ENCODE measurements at regions not wholly inside any gene's neighbourhood (a gene's known extent, or its start where the extent isn't known, plus 50 kb on each side); places are given as distances from the start of the nearest gene placed in this dataset.

- no peaks in the 10 kb centered on the region for H3K9me3 ChIP-seq (ENCODE audit: control insufficient read depth in 2 of 2, insufficient read depth in 1 of 2, low read depth in 1 of 2, low read length in 1 of 2)
- H3K27ac ChIP-seq (ENCODE audit: low read depth in 2 of 2, low read length in 1 of 2), result no peak overlapping the region
- H3K4me3 ChIP-seq (ENCODE audit: low read depth in 1 of 2, low read length in 2 of 2), result no peak overlapping the region
- no peaks in the 10 kb centered on the region for H3K4me1 ChIP-seq (ENCODE audit: control insufficient read depth in 2 of 2, insufficient read depth in 2 of 2, low read length in 1 of 2)
- 72 to 74% methylated on average over 3 of the region's 3 CpGs for WGBS, 2 donors
- no peaks in the 10 kb centered on the region for H3K36me3 ChIP-seq (ENCODE audit: control insufficient read depth in 2 of 2, insufficient read depth in 2 of 2, low read length in 1 of 2)
- H3K27me3 ChIP-seq (ENCODE audit: control insufficient read depth in 1 of 2, insufficient read depth in 2 of 2, low read length in 2 of 2), result no peaks in the 10 kb centered on the region
Observed at GRCh38 chr15:49742381-49742780, 121.5 kb downstream of the DTWD1 start.

GRCh38 chr15:49747340-49747739 is 126.5 kb downstream of the DTWD1 start:
- Histone ChIP-seq H3K27ac (ENCODE audit: low read depth in 2 of 2, low read length in 1 of 2) (no peak overlapping the region), H3K4me3 (ENCODE audit: low read depth in 1 of 2, low read length in 2 of 2) (no peak overlapping the region), H3K36me3 (ENCODE audit: control insufficient read depth in 2 of 2, insufficient read depth in 2 of 2, low read length in 1 of 2) (no peaks in the 10 kb centered on the region), H3K27me3 (ENCODE audit: control insufficient read depth in 1 of 2, insufficient read depth in 2 of 2, low read length in 2 of 2) (no peaks in the 10 kb centered on the region), H3K9me3 (ENCODE audit: control insufficient read depth in 2 of 2, insufficient read depth in 1 of 2, low read depth in 1 of 2, low read length in 1 of 2) (no peaks in the 10 kb centered on the region), H3K4me1 (ENCODE audit: control insufficient read depth in 2 of 2, insufficient read depth in 2 of 2, low read length in 1 of 2) (no peaks in the 10 kb centered on the region)
- WGBS, 2 donors, result 74 to 90% methylated on average over 1 of the region's 1 CpG

DNA sequence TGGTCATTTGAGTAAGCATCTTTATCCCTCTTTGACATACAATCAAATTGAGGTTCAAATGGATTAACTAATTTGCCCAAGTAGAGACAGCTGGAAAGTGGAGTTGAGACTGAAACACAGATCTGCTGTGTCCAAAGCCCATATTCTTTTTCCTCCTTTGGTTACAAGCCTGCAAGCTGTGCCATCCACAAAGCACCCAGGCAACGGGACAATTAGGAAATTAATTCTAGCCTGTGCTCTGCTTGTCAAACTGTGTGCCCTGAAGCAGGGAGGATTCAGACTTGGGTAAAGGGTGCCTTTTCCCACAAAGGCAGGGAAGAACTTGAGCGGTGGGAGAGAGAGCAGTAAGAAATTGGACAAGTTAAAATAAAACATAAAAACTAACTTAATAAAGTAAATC is 127.9 kb downstream of the DTWD1 start:
- no peaks in the 10 kb centered on the region for H3K36me3 ChIP-seq (ENCODE audit: control insufficient read depth in 2 of 2, insufficient read depth in 2 of 2, low read length in 1 of 2)
- no peaks in the 10 kb centered on the region for H3K4me1 ChIP-seq (ENCODE audit: control insufficient read depth in 2 of 2, insufficient read depth in 2 of 2, low read length in 1 of 2)
- 60 to 69% methylated on average over 2 of the region's 2 CpGs for WGBS, 2 donors
- H3K9me3 ChIP-seq (ENCODE audit: control insufficient read depth in 2 of 2, insufficient read depth in 1 of 2, low read depth in 1 of 2, low read length in 1 of 2), result no peaks in the 10 kb centered on the region
- H3K27me3 ChIP-seq (ENCODE audit: control insufficient read depth in 1 of 2, insufficient read depth in 2 of 2, low read length in 2 of 2), result no peaks in the 10 kb centered on the region
- no peak overlapping the region for H3K27ac ChIP-seq (ENCODE audit: low read depth in 2 of 2, low read length in 1 of 2)
- H3K4me3 ChIP-seq (ENCODE audit: low read depth in 1 of 2, low read length in 2 of 2), result no peak overlapping the region

GRCh38 chr15:49750553-49750952 is 129.7 kb downstream of the DTWD1 start:
- no peak overlapping the region for H3K27ac ChIP-seq (ENCODE audit: low read depth in 2 of 2, low read length in 1 of 2)
- no peaks in the 10 kb centered on the region for H3K9me3 ChIP-seq (ENCODE audit: control insufficient read depth in 2 of 2, insufficient read depth in 1 of 2, low read depth in 1 of 2, low read length in 1 of 2)
- H3K4me1 ChIP-seq (ENCODE audit: control insufficient read depth in 2 of 2, insufficient read depth in 2 of 2, low read length in 1 of 2), result no peaks in the 10 kb centered on the region
- no peak overlapping the region for H3K4me3 ChIP-seq (ENCODE audit: low read depth in 1 of 2, low read length in 2 of 2)
- H3K27me3 ChIP-seq (ENCODE audit: control insufficient read depth in 1 of 2, insufficient read depth in 2 of 2, low read length in 2 of 2), result no peaks in the 10 kb centered on the region
- no peaks in the 10 kb centered on the region for H3K36me3 ChIP-seq (ENCODE audit: control insufficient read depth in 2 of 2, insufficient read depth in 2 of 2, low read length in 1 of 2)

- 58 to 76% methylated on average over 3 of the region's 3 CpGs for WGBS, 2 donors
- H3K27ac ChIP-seq (ENCODE audit: low read depth in 2 of 2, low read length in 1 of 2), result no peak overlapping the region
- no peak overlapping the region for H3K4me3 ChIP-seq (ENCODE audit: low read depth in 1 of 2, low read length in 2 of 2)
- no peaks in the 10 kb centered on the region for H3K9me3 ChIP-seq (ENCODE audit: control insufficient read depth in 2 of 2, insufficient read depth in 1 of 2, low read depth in 1 of 2, low read length in 1 of 2)
- H3K4me1 ChIP-seq (ENCODE audit: control insufficient read depth in 2 of 2, insufficient read depth in 2 of 2, low read length in 1 of 2), result no peaks in the 10 kb centered on the region
- H3K27me3 ChIP-seq (ENCODE audit: control insufficient read depth in 1 of 2, insufficient read depth in 2 of 2, low read length in 2 of 2), result no peaks in the 10 kb centered on the region
- H3K36me3 ChIP-seq (ENCODE audit: control insufficient read depth in 2 of 2, insufficient read depth in 2 of 2, low read length in 1 of 2), result no peaks in the 10 kb centered on the region
Observed at GRCh38 chr15:49751191-49751590, 130.3 kb downstream of the DTWD1 start.

DNA sequence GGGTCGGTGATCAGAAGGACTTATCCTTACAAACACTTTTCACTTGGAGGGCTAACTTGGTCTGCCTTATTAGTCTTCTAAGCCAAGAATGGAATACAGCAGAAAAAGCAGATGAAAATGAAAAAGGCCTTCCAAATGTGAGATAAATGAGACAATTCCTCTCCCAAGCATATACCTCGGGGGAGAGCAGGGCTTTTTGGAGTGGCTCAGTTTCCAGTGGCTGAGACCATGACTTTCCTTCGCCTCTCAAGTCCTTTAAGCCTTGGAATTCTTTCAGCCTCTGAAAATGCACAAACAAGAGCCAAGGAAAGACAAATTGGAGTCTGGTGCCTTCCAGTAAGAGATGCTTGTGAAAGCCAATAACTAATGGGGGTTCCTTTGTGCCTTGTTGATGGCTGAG is 130.9 kb downstream of the DTWD1 start:
- H3K4me3 ChIP-seq (ENCODE audit: low read depth in 1 of 2, low read length in 2 of 2), result no peak overlapping the region
- H3K27ac ChIP-seq (ENCODE audit: low read depth in 2 of 2, low read length in 1 of 2), result no peak overlapping the region
- H3K27me3 ChIP-seq (ENCODE audit: control insufficient read depth in 1 of 2, insufficient read depth in 2 of 2, low read length in 2 of 2), result no peaks in the 10 kb centered on the region
- no peaks in the 10 kb centered on the region for H3K9me3 ChIP-seq (ENCODE audit: control insufficient read depth in 2 of 2, insufficient read depth in 1 of 2, low read depth in 1 of 2, low read length in 1 of 2)
- H3K4me1 ChIP-seq (ENCODE audit: control insufficient read depth in 2 of 2, insufficient read depth in 2 of 2, low read length in 1 of 2), result no peaks in the 10 kb centered on the region
- 74 to 75% methylated on average over 3 of the region's 3 CpGs for WGBS, 2 donors
- no peaks in the 10 kb centered on the region for H3K36me3 ChIP-seq (ENCODE audit: control insufficient read depth in 2 of 2, insufficient read depth in 2 of 2, low read length in 1 of 2)

DNA sequence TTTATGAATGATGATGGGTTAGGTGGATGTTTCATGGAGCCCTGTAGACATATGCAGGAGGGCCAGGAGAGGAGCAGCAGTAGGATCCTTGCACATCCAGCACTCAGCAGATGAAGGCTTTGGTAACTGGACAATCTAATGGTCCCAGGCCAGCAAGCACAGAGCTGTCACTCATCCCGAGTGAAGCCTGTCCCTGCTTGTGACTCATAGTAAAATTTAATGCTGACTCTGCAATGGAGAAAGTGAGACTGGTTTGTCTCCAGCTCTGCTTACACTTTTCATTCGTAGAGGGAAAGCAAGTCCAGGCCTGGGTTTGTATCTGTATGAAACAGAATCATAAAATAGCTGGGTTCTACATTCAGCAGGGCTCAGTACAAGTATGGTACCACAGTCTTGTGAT is 131.7 kb downstream of the DTWD1 start:
- H3K9me3 ChIP-seq (ENCODE audit: control insufficient read depth in 2 of 2, insufficient read depth in 1 of 2, low read depth in 1 of 2, low read length in 1 of 2), result no peaks in the 10 kb centered on the region
- no peaks in the 10 kb centered on the region for H3K4me1 ChIP-seq (ENCODE audit: control insufficient read depth in 2 of 2, insufficient read depth in 2 of 2, low read length in 1 of 2)
- 50 to 54% methylated on average over 2 of the region's 2 CpGs for WGBS, 2 donors
- no peaks in the 10 kb centered on the region for H3K36me3 ChIP-seq (ENCODE audit: control insufficient read depth in 2 of 2, insufficient read depth in 2 of 2, low read length in 1 of 2)
- H3K27me3 ChIP-seq (ENCODE audit: control insufficient read depth in 1 of 2, insufficient read depth in 2 of 2, low read length in 2 of 2), result no peaks in the 10 kb centered on the region
- no peak overlapping the region for H3K27ac ChIP-seq (ENCODE audit: low read depth in 2 of 2, low read length in 1 of 2)
- H3K4me3 ChIP-seq (ENCODE audit: low read depth in 1 of 2, low read length in 2 of 2), result no peak overlapping the region

GRCh38 chr15:49758456-49758855 is 137.6 kb downstream of the DTWD1 start:
- Histone ChIP-seq H3K9me3 (ENCODE audit: control insufficient read depth in 2 of 2, insufficient read depth in 1 of 2, low read depth in 1 of 2, low read length in 1 of 2) (no peaks in the 10 kb centered on the region), H3K4me1 (ENCODE audit: control insufficient read depth in 2 of 2, insufficient read depth in 2 of 2, low read length in 1 of 2) (no peaks in the 10 kb centered on the region), H3K27ac (ENCODE audit: low read depth in 2 of 2, low read length in 1 of 2) (no peak overlapping the region), H3K4me3 (ENCODE audit: low read depth in 1 of 2, low read length in 2 of 2) (no peak overlapping the region), H3K36me3 (ENCODE audit: control insufficient read depth in 2 of 2, insufficient read depth in 2 of 2, low read length in 1 of 2) (no peaks in the 10 kb centered on the region), H3K27me3 (ENCODE audit: control insufficient read depth in 1 of 2, insufficient read depth in 2 of 2, low read length in 2 of 2) (no peaks in the 10 kb centered on the region)
- WGBS, 2 donors, result 90 to 95% methylated on average over 1 of the region's 1 CpG

- H3K27me3 ChIP-seq (ENCODE audit: control insufficient read depth in 1 of 2, insufficient read depth in 2 of 2, low read length in 2 of 2), result no peaks in the 10 kb centered on the region
- no peaks in the 10 kb centered on the region for H3K4me1 ChIP-seq (ENCODE audit: control insufficient read depth in 2 of 2, insufficient read depth in 2 of 2, low read length in 1 of 2)
- H3K36me3 ChIP-seq (ENCODE audit: control insufficient read depth in 2 of 2, insufficient read depth in 2 of 2, low read length in 1 of 2), result no peaks in the 10 kb centered on the region
- no peak overlapping the region for H3K27ac ChIP-seq (ENCODE audit: low read depth in 2 of 2, low read length in 1 of 2)
- H3K9me3 ChIP-seq (ENCODE audit: control insufficient read depth in 2 of 2, insufficient read depth in 1 of 2, low read depth in 1 of 2, low read length in 1 of 2), result no peaks in the 10 kb centered on the region
- H3K4me3 ChIP-seq (ENCODE audit: low read depth in 1 of 2, low read length in 2 of 2), result no peak overlapping the region
- 67 to 71% methylated on average over 2 of the region's 2 CpGs for WGBS, 2 donors
Observed at GRCh38 chr15:49758856-49759255, 138.0 kb downstream of the DTWD1 start.

DNA sequence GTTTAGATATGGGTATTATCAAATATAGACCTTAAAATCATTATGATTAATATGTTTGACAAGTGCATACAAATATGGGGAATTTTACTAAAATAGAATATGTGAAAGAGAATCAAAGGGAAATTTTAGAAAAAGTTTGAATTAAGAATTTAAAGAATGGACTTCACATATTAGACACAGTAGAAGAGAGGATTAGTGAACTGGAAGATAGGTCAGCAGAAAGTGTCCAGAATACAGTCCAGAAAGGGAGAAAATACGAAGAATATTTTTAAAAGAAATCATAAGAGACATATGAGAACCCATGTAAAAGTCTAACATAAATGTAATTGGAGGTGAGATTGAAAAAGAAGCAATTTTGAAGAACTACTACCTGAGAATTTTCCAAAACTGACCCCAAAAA is 139.9 kb downstream of the DTWD1 start:
- 72 to 79% methylated on average over 1 of the region's 1 CpG for WGBS, 2 donors
- H3K4me3 ChIP-seq (ENCODE audit: low read depth in 1 of 2, low read length in 2 of 2), result no peak overlapping the region

More for the DNA sequence above, 139.9 kb downstream of the DTWD1 start:
- Histone ChIP-seq H3K9me3 (ENCODE audit: control insufficient read depth in 2 of 2, insufficient read depth in 1 of 2, low read depth in 1 of 2, low read length in 1 of 2) (no peaks in the 10 kb centered on the region), H3K4me1 (ENCODE audit: control insufficient read depth in 2 of 2, insufficient read depth in 2 of 2, low read length in 1 of 2) (no peaks in the 10 kb centered on the region), H3K36me3 (ENCODE audit: control insufficient read depth in 2 of 2, insufficient read depth in 2 of 2, low read length in 1 of 2) (no peaks in the 10 kb centered on the region), H3K27me3 (ENCODE audit: control insufficient read depth in 1 of 2, insufficient read depth in 2 of 2, low read length in 2 of 2) (no peaks in the 10 kb centered on the region), H3K27ac (ENCODE audit: low read depth in 2 of 2, low read length in 1 of 2) (no peak overlapping the region)

All from esophagus (tissue), 2 donors.